ENCODE measurements at regions not wholly inside any gene's neighbourhood (a gene's known extent, or its start where the extent isn't known, plus 50 kb on each side); places are given as distances from the start of the nearest gene placed in this dataset.

- H3K79me2 ChIP-seq (ENCODE audit: insufficient read depth): no peaks in the 10 kb centered on the region
- no peak overlapping the region for H3K9ac ChIP-seq
- CTCF ChIA-PET: interaction anchor here (1.5 kb wide), 1 partner anchor 10 kb away, joined by 3 read pairs; no protein-coding TSS in a partner anchor
- no peaks in the 10 kb centered on the region for H3K27me3 ChIP-seq (ENCODE audit: insufficient read depth)
- H3K4me1 ChIP-seq (ENCODE audit: control insufficient read depth in 1 of 2, insufficient read depth in 2 of 2, low read depth in 1 of 2, low read length in 1 of 2): peaks cover 9 to 15% of the 10 kb centered on the region in 2 experiments; a peak in 3 of 4 replicates
- H3K4me3 ChIP-seq (ENCODE audit: low read depth in 2 of 2, low read length in 1 of 2): no peak overlapping the region
- no peaks in the 10 kb centered on the region for H4K20me1 ChIP-seq (ENCODE audit: insufficient read depth)
- H2AFZ ChIP-seq (ENCODE audit: low read depth): no peak overlapping the region
- H3K4me2 ChIP-seq: no peak overlapping the region
- WGBS (ENCODE audit: low lambda C conversion rate): 88% methylated on average over 6 of the region's 6 CpGs
- TF ChIP-seq NFIC (IDR thresholded peaks at IDR 0.05; ENCODE audit: borderline replicate concordance) (peak; percentile 14; the same call in 1 of the 2 replicates), MXI1 (IDR thresholded peaks at IDR 0.05; ENCODE audit: low read depth, low read length) (no peak), RXRA (IDR thresholded peaks at IDR 0.05; ENCODE audit: borderline replicate concordance, low read depth) (no peak), TAF1 (IDR thresholded peaks at IDR 0.05; ENCODE audit: borderline replicate concordance, low read depth, low read length) (no peak), MAX (IDR thresholded peaks at IDR 0.05; ENCODE audit: low read depth) (no peak), FOXJ3 (CRISPR knock-in tag; IDR thresholded peaks at IDR 0.05) (no peak), IRF3 (IDR thresholded peaks at IDR 0.05; ENCODE audit: low read depth, low read length) (no peak)
- TF ChIP-seq, protein P1, sequence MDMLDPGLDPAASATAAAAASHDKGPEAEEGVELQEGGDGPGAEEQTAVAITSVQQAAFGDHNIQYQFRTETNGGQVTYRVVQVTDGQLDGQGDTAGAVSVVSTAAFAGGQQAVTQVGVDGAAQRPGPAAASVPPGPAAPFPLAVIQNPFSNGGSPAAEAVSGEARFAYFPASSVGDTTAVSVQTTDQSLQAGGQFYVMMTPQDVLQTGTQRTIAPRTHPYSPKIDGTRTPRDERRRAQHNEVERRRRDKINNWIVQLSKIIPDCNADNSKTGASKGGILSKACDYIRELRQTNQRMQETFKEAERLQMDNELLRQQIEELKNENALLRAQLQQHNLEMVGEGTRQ (IDR thresholded peaks at IDR 0.05; ENCODE audit: borderline replicate concordance, low read depth, low read length): no peak
- H3K9me2 ChIP-seq: no peaks in the 10 kb centered on the region
- POLR2A ChIA-PET: interaction anchor here (1.4 kb wide), 1 partner anchor 125 kb away, joined by 5 read pairs; no protein-coding TSS in a partner anchor
- no peak for DNase-seq
- H3K27ac ChIP-seq (ENCODE audit: low read depth in 2 of 2, low read length in 1 of 2): no peak overlapping the region
- peaks cover 7% of the 10 kb centered on the region for H3F3A ChIP-seq (replicated peaks; ENCODE audit: insufficient read depth)
- H3K36me3 ChIP-seq (replicated peaks in 1 of 2; ENCODE audit: control insufficient read depth in 1 of 2, insufficient read depth in 2 of 2, low read length in 1 of 2): no peaks in the 10 kb centered on the region
- H3K9me3 ChIP-seq: no peaks in the 10 kb centered on the region
These were observed 68.8 kb downstream of the C9orf50 start for GRCh38 chr9:129552064-129552463.

GRCh38 chr9:129551393-129551973 is 69.4 kb downstream of the C9orf50 start:
- Histone ChIP-seq H3K9ac (no peak overlapping the region), H3K9me3 (no peaks in the 10 kb centered on the region), H3K27ac (ENCODE audit: low read depth in 2 of 2, low read length in 1 of 2) (no peak overlapping the region), H3K27me3 (ENCODE audit: insufficient read depth) (no peaks in the 10 kb centered on the region), H3K4me3 (ENCODE audit: low read depth in 2 of 2, low read length in 1 of 2) (no peak overlapping the region), H3K36me3 (replicated peaks in 1 of 2; ENCODE audit: control insufficient read depth in 1 of 2, insufficient read depth in 2 of 2, low read length in 1 of 2) (no peaks in the 10 kb centered on the region), H4K20me1 (ENCODE audit: insufficient read depth) (no peaks in the 10 kb centered on the region), H3K4me2 (no peak overlapping the region), H2AFZ (ENCODE audit: low read depth) (no peak overlapping the region), H3K9me2 (no peaks in the 10 kb centered on the region), H3F3A (replicated peaks; ENCODE audit: insufficient read depth) (peaks cover 7% of the 10 kb centered on the region), H3K79me2 (ENCODE audit: insufficient read depth) (no peaks in the 10 kb centered on the region), H3K4me1 (ENCODE audit: control insufficient read depth in 1 of 2, insufficient read depth in 2 of 2, low read depth in 1 of 2, low read length in 1 of 2) (peaks cover 3 to 10% of the 10 kb centered on the region in 2 experiments; a peak in 1 of 4 replicates)
- no peak for DNase-seq
- WGBS (ENCODE audit: low lambda C conversion rate): 72% methylated on average over 2 of the region's 3 CpGs
- POLR2A ChIA-PET: interaction anchor here (1.4 kb wide), 1 partner anchor 124 kb away, joined by 5 read pairs; no protein-coding TSS in a partner anchor
- CTCF ChIA-PET: interaction anchor here (0.8 to 1.8 kb wide), 3 partner anchors 11 to 420 kb away, joined by 3 to 4 read pairs (median 3); no protein-coding TSS in a partner anchor
- TF ChIP-seq TEAD4 (IDR thresholded peaks at IDR 0.05; ENCODE audit: borderline replicate concordance, insufficient read depth) (no peak), POLR2AphosphoS5 (IDR thresholded peaks at IDR 0.05; ENCODE audit: low read depth, low read length) (no peak), TAF1 (IDR thresholded peaks at IDR 0.05; ENCODE audit: borderline replicate concordance, low read depth, low read length) (no peak), ZBTB33 (IDR thresholded peaks at IDR 0.05; ENCODE audit: borderline replicate concordance, low read depth) (no peak), FOSL2 (IDR thresholded peaks at IDR 0.05; ENCODE audit: borderline replicate concordance, low read depth) (no peak), EZH2phosphoT487 (IDR thresholded peaks at IDR 0.05; ENCODE audit: borderline replicate concordance, low read depth) (no peak), MEF2A (IDR thresholded peaks at IDR 0.05; ENCODE audit: borderline replicate concordance, low read depth) (no peak), RFX5 (IDR thresholded peaks at IDR 0.05; ENCODE audit: low read length) (no peak), EP300 (IDR thresholded peaks at IDR 0.05; ENCODE audit: borderline replicate concordance in 1 of 2, low read depth in 1 of 2, low read length in 1 of 2) (no peak), YY1 (IDR thresholded peaks at IDR 0.05; ENCODE audit: low read depth) (no peak), RCOR1 (IDR thresholded peaks at IDR 0.05; ENCODE audit: low read length) (no peak), RXRA (IDR thresholded peaks at IDR 0.05; ENCODE audit: borderline replicate concordance, low read depth) (no peak)
- TF ChIP-seq, protein P2, sequence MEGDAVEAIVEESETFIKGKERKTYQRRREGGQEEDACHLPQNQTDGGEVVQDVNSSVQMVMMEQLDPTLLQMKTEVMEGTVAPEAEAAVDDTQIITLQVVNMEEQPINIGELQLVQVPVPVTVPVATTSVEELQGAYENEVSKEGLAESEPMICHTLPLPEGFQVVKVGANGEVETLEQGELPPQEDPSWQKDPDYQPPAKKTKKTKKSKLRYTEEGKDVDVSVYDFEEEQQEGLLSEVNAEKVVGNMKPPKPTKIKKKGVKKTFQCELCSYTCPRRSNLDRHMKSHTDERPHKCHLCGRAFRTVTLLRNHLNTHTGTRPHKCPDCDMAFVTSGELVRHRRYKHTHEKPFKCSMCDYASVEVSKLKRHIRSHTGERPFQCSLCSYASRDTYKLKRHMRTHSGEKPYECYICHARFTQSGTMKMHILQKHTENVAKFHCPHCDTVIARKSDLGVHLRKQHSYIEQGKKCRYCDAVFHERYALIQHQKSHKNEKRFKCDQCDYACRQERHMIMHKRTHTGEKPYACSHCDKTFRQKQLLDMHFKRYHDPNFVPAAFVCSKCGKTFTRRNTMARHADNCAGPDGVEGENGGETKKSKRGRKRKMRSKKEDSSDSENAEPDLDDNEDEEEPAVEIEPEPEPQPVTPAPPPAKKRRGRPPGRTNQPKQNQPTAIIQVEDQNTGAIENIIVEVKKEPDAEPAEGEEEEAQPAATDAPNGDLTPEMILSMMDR (IDR thresholded peaks at IDR 0.05): no peak
- TF ChIP-seq, protein P1 (IDR thresholded peaks at IDR 0.05; ENCODE audit: borderline replicate concordance, low read depth, low read length): no peak
